GM18511 (cell line): ENCODE measurements at regions not wholly inside any gene's neighbourhood (a gene's known extent, or its start where the extent isn't known, plus 50 kb on each side); places are given as distances from the start of the nearest gene placed in this dataset.
"Not testable (repeated sequence)": the region's sequence is repeated elsewhere in the genome, so short reads cannot be mapped to it uniquely, and the experiment has no call there.

ENCODE experiments used
- ATAC-seq: cut with Tn5 transposase; IDR thresholded peaks from one replicate; pipeline ENCODE4 v1.9.1; 2021; ENCODE audit warnings: mild to moderate bottlenecking, moderate library complexity; ENCODE audit not compliant: unreplicated experiment

DNA sequence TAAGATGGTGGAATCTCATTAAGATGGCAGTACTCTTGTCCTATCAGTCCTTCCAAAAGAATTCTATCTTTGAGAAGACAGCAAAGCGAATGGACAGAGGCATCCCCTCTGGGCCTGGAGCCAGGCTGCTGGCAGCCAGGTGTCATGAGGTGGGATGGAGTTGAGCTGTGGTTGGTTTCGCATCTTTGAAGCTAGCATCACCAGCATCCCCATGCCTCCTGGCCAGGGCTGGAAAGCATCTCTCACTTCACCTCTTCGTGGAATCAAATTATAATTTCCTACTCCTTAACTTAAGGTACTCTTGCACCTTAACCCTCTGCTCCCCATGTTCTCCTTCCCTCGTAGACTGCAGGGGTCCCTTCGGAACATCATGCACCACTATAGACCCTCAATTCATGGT is 248.3 kb downstream of the GADD45G start:
- no peak for ATAC-seq

- ATAC-seq: no peak
Measured at GRCh38 chr9:89853931-89854330, 249.1 kb downstream of the GADD45G start.

DNA sequence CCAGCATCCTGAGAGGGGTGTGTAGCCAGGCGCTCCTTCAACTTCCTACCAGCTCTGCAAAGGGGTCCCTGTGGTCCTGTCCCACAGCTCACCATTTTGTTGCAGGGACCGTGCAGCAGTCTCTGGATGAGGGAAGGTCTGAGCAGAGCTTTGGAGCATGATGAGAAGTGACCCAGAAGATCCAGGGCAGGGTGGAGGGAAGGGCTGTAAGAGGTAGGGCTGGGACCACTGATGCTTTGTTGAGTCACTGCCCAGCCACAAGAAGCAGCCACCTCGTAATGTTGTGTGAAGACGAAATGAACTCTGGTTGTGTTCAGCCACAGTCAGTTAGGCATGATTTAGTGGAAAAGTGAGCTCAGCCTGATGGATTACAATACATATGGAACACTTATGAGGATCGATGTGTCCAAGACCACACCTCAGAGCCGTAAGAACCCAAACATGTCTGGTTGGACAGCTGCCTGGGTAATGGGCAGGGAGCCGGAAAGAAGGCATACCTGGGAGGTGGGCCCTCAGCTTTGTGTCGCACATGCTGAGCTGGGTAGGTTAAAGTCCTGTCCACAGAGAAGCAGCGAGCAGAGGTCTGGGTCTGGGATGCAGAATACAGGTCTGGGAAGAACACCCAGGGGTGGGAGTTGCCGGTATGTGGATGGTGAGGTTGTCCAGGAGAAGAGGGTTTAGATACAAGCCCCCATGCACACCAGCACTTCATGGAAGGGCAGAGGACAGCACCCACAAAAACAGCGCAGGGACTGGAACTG is 250.1 kb downstream of the GADD45G start:
- no peak for ATAC-seq

DNA sequence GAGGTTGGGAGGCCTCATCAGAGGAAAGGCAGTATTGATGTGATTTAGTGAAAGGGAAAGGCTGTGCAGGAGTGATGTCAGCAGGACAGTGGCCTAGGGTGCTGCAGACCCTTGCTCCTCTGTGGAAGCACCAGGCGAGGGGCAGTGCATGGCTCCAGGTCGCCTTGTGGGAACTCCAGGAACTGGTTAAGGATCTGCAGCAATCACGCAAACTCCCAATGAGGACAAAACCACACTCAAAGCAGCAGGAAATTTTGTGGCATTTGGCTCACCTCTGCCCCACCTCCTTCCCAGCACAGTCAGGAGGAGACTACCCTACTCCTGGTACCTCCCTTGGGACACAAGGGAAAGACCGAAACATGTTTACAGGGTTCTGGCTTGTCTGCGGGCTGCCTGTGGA is 251.5 kb downstream of the GADD45G start:
- not testable (repeated sequence) for ATAC-seq

DNA sequence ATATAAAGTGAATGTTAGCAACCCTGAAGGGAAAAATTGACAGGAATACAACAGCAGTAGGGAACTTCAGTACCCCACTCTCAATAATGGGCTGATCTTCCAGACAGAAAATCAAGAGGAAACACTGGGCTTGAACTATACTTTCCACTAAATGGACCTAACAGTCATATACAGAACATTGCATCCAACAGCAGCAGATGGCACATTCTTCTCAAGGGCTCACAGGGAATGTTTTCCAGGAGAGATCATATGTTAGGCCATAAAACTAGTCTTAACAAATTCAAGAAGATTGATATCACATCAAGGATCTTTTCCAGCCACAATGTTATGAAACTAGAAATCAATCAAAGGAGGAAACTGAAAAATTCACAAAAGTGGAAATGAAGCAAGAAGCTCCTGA is 252.1 kb downstream of the GADD45G start:
- not testable (repeated sequence) for ATAC-seq

DNA sequence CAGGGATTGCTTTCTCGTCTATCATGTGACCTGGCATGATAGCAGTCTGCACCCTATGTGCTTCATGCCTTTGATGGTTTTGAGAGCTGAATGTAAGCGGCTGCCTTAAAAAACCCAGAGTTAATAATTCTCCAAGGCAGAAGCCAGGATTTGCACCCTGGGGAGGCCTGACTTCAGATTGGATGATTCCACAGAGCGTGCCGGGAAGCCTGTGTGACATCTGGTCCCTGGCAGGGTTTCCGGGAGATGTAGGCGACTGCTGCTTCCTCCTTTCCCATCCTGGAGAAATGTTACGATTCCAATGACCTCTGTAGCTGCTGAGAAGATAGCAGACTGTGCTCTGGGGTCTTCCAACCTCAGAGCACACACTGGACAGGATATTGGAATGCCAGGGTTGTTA is 255.0 kb downstream of the GADD45G start:
- ATAC-seq: not testable (repeated sequence)

- not testable (repeated sequence) for ATAC-seq
Measured at GRCh38 chr9:89861371-89861770, 256.6 kb downstream of the GADD45G start.

DNA sequence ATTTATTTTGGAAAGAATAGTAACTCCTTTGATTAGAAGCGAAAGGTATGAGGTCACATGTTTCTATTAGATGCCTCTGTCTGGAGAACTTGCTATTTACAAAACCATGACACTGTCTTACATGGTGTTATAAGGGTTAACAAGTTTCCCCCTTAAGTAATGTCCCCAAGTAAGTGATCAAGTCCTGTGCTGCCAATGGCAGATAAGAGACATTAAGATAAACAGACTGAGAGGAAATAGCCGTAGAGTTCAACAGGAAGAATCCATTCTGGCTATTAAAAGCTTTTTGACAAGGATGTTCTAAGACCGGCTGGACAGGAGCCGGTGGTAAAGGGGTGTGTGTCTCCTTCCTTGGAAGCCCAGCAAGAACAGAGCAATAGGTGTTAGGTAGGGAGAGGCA is 257.5 kb downstream of the GADD45G start:
- no peak for ATAC-seq

DNA sequence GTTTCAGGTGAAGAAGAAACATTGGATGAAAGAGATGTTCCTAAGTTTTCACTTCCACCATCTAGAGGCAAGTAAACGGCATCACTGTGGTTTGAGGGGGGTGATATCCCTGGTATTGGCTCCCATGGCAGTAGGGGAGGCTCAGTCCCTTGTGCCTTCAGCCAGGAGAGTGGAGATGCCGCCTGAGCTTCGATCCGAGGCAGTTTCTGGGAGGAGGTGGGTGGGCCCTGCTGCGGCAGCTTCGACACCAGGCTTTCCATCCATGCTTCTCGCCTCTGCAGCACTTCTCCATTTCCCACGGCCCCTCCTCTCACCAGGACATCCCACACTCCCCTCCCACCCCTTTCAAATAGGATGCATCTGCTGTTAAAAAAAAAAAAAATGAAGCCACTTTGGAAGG is 258.3 kb downstream of the GADD45G start:
- ATAC-seq: no peak

DNA sequence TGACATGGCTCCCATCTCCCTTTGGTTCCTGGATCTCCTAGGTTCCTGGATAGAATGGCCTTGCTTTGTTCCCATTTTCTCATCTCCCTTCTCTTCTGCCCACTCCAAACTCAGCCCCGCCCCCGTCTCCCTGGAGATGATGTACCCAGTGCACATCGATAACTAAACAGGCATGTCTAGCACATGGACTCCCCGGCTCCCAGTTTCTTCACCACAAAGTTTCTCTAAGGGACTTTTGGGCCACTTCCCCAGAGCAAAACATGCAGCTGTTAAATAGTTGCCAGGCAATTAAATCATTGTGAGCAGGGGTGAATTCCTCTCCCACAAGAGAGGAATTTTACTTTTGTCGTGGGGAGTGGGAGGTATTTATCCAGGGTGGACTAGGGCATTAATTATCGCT is 259.0 kb downstream of the GADD45G start:
- ATAC-seq: no peak

- ATAC-seq: no peak
Measured at GRCh38 chr9:89864257-89864656, 259.4 kb downstream of the GADD45G start.

DNA sequence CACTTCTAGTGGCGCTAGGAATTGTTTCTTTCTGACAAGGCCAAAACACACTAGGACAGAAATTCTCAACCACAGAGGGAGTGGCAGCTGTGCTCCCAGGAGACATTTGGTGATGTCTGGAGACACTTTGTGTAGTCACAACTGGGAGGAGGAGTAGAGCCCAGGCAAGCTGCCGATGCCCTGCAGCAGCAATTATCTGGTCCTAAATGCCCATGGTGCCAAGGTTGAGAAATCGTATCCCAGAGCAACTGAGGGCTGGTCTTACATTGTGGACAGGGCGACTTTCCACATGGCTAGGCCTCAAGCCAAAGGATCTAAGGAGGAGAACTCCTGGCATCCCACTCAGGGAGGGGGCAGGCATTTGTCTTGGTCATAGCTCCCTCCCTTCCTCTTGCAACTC is 259.9 kb downstream of the GADD45G start:
- ATAC-seq: no peak

DNA sequence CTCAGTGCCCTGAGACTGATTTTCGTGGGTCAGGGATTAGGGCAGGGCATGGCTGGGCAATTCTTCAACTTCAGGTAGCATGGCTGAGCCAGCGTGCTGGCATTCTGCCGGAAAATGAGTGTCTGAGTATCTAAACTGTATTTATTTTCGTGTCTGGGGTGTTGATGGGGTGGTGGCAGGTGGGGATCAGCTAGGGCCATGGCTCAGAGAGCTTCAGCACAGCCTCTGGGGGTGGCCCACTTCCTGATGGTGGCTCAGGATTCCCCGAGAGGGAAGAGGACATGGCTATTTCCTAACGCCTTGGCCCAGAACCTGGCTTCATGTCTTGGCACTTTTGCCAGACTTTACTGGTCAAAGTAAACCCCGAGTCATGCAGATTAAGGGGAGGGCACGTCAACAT is 260.5 kb downstream of the GADD45G start:
- ATAC-seq: no peak

DNA sequence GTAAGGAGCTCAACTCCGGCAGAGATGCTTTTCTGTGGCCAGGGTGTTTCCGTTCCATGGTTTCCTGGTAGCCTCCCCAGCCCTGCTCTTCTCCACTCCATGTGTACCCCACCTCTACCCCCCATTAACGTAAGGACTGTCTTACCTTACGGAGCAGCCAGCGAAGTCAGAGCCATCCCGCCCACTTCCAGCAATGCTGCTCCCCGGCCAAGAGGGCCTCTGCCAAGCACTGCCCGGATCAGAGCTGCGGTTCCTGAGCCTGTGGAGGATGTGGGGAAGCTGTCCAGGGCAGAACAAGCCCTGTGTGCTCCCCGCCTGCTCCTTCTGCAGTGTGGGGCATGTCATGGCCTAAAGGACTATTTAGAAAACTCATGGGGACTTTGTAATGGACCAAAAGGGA is 261.2 kb downstream of the GADD45G start:
- no peak for ATAC-seq

- no peak for ATAC-seq
Measured at GRCh38 chr9:89866701-89867100, 261.9 kb downstream of the GADD45G start.

GRCh38 chr9:89868100-89868499 is 263.3 kb downstream of the GADD45G start:
- ATAC-seq: no peak

- no peak for ATAC-seq
Measured at GRCh38 chr9:89869793-89870580, 265.2 kb downstream of the GADD45G start.

DNA sequence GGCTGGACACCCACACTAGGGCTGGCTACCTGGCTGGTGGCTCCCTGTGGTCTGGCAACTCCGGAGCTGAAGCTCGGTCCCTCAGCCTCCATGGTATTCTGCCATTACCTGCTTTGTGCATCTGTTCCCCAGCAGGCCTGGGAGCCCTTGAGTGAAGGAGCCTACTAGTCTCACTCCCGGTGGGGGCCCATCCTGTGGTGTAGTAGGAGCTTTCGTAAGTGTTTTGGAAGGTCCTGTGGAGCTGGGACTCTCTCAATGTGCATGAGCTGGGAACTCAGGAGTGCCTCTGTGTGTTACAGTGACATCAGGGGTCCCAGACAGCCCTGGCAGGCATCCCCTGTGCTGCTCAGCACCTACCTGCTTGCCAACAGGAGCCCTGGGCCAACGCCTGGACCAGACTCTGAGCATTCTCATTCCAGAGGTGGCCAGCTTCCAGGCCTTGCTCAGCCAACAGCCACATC is 267.1 kb downstream of the GADD45G start:
- no peak for ATAC-seq

DNA sequence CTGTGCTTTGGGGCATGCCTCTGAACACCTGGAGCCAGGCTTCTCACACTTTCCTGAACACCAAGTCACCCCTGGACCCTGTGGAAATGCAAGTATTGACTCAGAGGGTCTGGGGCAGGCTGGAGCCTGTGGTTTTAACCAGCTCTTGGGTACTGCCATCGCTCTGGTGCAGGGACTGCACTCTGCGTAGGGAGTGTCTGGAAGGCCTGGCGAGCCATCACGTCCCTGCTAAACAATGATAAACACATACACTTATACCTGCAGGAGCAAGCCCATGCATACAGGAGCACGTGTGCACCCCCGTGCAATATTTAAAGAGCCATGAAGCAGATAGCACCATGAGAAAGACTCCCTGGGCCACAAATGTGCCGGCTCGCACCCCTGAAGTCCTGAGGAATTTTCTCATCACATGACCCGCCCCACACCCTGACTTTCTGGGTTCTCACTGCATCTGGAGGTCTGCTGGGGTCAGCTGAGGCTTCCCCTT is 267.7 kb downstream of the GADD45G start:
- ATAC-seq: no peak

DNA sequence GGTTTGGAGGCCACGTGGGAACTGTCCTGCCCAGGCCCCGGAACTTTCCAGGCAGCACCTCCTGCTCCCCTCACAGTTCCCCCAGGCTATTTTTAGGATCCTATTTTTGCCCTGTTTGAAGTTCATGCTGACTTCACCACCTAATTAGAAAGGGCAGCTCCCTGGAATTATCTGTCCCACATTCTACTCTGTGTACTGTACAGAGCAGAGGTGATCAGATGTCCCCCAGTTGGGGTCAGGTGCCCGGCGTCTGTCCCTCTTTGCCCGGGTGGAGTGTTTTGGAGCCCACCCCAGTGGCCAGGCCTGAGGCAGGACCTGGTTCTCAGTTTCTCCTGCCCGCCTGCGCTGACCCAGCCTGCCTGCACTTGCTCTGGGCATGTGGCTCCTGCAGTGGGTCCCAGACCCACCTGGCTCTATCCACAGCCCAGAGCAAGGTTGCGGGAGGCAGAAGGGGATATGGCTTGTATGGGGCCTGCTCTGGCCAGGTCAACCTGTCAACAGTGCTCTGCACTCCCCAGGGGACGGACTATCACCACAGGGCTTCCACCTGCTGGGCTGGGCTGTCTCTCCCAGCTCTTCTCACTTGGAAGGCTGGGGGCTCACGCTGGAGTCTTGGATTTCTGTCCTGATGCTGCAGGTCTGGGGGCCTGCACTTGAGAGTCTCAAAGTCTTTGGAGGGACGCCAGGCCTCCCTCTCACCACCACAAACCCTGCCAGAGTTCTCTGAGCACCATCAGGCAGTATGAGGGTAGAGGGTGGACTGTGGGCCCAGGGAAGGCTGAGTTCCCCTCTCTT is 268.3 kb downstream of the GADD45G start:
- no peak for ATAC-seq

DNA sequence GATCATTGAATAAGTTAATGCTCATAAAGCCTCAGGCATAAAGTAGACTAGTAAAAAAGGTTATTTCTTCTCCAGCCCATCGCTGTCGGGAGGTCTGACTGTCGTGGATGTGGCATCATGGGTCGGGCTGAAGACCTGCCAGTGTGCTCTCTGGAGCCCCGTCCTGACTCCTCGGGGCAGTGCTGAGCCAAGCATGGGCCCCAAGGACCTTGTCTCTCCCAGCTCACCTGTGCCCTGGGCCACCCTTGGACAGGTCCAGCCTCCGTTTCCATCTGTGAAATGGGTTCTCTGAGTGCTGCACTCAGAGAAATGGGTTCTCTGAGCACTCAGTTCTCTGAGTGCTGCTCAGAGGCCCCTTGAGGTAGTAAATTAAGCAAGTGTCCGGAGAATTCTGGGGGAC is 269.0 kb downstream of the GADD45G start:
- no peak for ATAC-seq
